ENCODE measurements at regions not wholly inside any gene's neighbourhood (a gene's known extent, or its start where the extent isn't known, plus 50 kb on each side); places are given as distances from the start of the nearest gene placed in this dataset.

DNA sequence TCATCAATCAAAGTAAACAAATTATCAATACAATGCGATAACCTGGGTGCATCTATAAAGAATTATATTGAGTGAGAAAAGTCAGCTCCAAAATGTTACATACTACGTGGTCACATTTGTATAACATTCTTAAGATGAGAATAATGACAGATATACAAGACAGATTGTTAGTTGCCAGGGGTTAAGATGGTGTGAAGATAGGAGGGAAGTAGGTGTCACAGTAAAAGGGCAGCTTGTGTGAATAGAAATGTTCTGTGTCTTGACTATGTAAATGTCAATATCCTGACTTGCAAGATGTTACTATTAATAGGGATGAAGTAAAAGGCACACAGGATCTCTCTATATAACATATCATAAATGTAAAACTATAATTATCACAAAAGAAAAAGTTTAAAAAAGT, 611.2 kb upstream of the SPRY2 start:
- Mint-ChIP-seq H3K27ac (no peak overlapping the region), H3K9me3 (no peaks in the 10 kb centered on the region; the same call in 2 of the 3 replicates), H3K36me3 (ENCODE audit: low read depth) (no peaks in the 10 kb centered on the region; the same call in 2 of the 3 replicates), H3K4me1 (no peaks in the 10 kb centered on the region), H3K4me3 (no peak overlapping the region), H3K27me3 (ENCODE audit: insufficient read depth, low read depth, poor library complexity) (no peaks in the 10 kb centered on the region)
- Histone ChIP-seq H3K36me3 (ENCODE audit: insufficient read depth) (no peaks in the 10 kb centered on the region), H3K4me1 (ENCODE audit: insufficient read depth) (no peaks in the 10 kb centered on the region), H3K27ac (ENCODE audit: low read depth) (no peak overlapping the region), H3K9me2 (ENCODE audit: insufficient read depth) (no peaks in the 10 kb centered on the region), H2AFZ (no peak overlapping the region), H3K27me3 (ENCODE audit: insufficient read depth) (no peaks in the 10 kb centered on the region), H3K4me2 (no peak overlapping the region), H3K79me2 (replicated peaks; ENCODE audit: insufficient read depth) (no peaks in the 10 kb centered on the region), H3K4me3 (no peak overlapping the region), H4K20me1 (replicated peaks; ENCODE audit: insufficient read depth) (no peaks in the 10 kb centered on the region), H3F3A (replicated peaks; ENCODE audit: low read depth) (no peaks in the 10 kb centered on the region)
- DNase-seq (ENCODE audit: low spot score) (no peak), ATAC-seq (no peak)
- TF ChIP-seq, protein P1, sequence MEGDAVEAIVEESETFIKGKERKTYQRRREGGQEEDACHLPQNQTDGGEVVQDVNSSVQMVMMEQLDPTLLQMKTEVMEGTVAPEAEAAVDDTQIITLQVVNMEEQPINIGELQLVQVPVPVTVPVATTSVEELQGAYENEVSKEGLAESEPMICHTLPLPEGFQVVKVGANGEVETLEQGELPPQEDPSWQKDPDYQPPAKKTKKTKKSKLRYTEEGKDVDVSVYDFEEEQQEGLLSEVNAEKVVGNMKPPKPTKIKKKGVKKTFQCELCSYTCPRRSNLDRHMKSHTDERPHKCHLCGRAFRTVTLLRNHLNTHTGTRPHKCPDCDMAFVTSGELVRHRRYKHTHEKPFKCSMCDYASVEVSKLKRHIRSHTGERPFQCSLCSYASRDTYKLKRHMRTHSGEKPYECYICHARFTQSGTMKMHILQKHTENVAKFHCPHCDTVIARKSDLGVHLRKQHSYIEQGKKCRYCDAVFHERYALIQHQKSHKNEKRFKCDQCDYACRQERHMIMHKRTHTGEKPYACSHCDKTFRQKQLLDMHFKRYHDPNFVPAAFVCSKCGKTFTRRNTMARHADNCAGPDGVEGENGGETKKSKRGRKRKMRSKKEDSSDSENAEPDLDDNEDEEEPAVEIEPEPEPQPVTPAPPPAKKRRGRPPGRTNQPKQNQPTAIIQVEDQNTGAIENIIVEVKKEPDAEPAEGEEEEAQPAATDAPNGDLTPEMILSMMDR (conservative IDR thresholded peaks at IDR 0.05; ENCODE audit: low read depth in 2 of 2) = no peak
- no peak for TF ChIP-seq EZH2 (IDR thresholded peaks at IDR 0.05; ENCODE audit: low read depth, unreplicated experiment)
- TF ChIP-seq, protein P2, sequence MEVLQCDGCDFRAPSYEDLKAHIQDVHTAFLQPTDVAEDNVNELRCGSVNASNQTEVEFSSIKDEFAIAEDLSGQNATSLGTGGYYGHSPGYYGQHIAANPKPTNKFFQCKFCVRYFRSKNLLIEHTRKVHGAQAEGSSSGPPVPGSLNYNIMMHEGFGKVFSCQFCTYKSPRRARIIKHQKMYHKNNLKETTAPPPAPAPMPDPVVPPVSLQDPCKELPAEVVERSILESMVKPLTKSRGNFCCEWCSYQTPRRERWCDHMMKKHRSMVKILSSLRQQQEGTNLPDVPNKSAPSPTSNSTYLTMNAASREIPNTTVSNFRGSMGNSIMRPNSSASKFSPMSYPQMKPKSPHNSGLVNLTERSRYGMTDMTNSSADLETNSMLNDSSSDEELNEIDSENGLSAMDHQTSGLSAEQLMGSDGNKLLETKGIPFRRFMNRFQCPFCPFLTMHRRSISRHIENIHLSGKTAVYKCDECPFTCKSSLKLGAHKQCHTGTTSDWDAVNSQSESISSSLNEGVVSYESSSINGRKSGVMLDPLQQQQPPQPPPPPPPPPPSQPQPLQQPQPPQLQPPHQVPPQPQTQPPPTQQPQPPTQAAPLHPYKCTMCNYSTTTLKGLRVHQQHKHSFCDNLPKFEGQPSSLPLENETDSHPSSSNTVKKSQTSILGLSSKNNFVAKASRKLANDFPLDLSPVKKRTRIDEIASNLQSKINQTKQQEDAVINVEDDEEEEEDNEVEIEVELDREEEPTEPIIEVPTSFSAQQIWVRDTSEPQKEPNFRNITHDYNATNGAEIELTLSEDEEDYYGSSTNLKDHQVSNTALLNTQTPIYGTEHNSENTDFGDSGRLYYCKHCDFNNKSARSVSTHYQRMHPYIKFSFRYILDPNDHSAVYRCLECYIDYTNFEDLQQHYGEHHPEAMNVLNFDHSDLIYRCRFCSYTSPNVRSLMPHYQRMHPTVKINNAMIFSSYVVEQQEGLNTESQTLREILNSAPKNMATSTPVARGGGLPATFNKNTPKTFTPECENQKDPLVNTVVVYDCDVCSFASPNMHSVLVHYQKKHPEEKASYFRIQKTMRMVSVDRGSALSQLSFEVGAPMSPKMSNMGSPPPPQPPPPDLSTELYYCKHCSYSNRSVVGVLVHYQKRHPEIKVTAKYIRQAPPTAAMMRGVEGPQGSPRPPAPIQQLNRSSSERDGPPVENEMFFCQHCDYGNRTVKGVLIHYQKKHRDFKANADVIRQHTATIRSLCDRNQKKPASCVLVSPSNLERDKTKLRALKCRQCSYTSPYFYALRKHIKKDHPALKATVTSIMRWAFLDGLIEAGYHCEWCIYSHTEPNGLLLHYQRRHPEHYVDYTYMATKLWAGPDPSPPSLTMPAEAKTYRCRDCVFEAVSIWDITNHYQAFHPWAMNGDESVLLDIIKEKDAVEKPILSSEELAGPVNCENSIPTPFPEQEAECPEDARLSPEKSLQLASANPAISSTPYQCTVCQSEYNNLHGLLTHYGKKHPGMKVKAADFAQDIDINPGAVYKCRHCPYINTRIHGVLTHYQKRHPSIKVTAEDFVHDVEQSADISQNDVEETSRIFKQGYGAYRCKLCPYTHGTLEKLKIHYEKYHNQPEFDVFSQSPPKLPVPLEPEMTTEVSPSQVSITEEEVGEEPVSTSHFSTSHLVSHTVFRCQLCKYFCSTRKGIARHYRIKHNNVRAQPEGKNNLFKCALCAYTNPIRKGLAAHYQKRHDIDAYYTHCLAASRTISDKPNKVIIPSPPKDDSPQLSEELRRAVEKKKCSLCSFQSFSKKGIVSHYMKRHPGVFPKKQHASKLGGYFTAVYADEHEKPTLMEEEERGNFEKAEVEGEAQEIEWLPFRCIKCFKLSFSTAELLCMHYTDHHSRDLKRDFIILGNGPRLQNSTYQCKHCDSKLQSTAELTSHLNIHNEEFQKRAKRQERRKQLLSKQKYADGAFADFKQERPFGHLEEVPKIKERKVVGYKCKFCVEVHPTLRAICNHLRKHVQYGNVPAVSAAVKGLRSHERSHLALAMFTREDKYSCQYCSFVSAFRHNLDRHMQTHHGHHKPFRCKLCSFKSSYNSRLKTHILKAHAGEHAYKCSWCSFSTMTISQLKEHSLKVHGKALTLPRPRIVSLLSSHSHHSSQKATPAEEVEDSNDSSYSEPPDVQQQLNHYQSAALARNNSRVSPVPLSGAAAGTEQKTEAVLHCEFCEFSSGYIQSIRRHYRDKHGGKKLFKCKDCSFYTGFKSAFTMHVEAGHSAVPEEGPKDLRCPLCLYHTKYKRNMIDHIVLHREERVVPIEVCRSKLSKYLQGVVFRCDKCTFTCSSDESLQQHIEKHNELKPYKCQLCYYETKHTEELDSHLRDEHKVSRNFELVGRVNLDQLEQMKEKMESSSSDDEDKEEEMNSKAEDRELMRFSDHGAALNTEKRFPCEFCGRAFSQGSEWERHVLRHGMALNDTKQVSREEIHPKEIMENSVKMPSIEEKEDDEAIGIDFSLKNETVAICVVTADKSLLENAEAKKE (CRISPR knock-in tag; IDR thresholded peaks at IDR 0.05) = no peak
- TF ChIP-seq, protein P3, sequence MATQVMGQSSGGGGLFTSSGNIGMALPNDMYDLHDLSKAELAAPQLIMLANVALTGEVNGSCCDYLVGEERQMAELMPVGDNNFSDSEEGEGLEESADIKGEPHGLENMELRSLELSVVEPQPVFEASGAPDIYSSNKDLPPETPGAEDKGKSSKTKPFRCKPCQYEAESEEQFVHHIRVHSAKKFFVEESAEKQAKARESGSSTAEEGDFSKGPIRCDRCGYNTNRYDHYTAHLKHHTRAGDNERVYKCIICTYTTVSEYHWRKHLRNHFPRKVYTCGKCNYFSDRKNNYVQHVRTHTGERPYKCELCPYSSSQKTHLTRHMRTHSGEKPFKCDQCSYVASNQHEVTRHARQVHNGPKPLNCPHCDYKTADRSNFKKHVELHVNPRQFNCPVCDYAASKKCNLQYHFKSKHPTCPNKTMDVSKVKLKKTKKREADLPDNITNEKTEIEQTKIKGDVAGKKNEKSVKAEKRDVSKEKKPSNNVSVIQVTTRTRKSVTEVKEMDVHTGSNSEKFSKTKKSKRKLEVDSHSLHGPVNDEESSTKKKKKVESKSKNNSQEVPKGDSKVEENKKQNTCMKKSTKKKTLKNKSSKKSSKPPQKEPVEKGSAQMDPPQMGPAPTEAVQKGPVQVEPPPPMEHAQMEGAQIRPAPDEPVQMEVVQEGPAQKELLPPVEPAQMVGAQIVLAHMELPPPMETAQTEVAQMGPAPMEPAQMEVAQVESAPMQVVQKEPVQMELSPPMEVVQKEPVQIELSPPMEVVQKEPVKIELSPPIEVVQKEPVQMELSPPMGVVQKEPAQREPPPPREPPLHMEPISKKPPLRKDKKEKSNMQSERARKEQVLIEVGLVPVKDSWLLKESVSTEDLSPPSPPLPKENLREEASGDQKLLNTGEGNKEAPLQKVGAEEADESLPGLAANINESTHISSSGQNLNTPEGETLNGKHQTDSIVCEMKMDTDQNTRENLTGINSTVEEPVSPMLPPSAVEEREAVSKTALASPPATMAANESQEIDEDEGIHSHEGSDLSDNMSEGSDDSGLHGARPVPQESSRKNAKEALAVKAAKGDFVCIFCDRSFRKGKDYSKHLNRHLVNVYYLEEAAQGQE (IDR thresholded peaks at IDR 0.05; ENCODE audit: unreplicated experiment) = no peak
- TF ChIP-seq STAT1 (IDR thresholded peaks at IDR 0.05; ENCODE audit: unreplicated experiment) = no peak
- no peak for TF ChIP-seq NANOG (IDR thresholded peaks at IDR 0.05; ENCODE audit: borderline replicate concordance)
- no peak for TF ChIP-seq CREB1 (CRISPR knock-in tag; IDR thresholded peaks at IDR 0.05; ENCODE audit: low read depth)
- TF ChIP-seq JUNB (IDR thresholded peaks at IDR 0.05; ENCODE audit: unreplicated experiment) = no peak
- TF ChIP-seq POLR2AphosphoS5 (IDR thresholded peaks at IDR 0.05; ENCODE audit: low read depth) = no peak
- TF ChIP-seq, protein P4, sequence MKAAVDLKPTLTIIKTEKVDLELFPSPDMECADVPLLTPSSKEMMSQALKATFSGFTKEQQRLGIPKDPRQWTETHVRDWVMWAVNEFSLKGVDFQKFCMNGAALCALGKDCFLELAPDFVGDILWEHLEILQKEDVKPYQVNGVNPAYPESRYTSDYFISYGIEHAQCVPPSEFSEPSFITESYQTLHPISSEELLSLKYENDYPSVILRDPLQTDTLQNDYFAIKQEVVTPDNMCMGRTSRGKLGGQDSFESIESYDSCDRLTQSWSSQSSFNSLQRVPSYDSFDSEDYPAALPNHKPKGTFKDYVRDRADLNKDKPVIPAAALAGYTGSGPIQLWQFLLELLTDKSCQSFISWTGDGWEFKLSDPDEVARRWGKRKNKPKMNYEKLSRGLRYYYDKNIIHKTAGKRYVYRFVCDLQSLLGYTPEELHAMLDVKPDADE (IDR thresholded peaks at IDR 0.05) = no peak
- TF ChIP-seq ZNF331 (CRISPR knock-in tag; IDR thresholded peaks at IDR 0.05; ENCODE audit: low read depth) = no peak
- no peak for TF ChIP-seq EZH2phosphoT487 (IDR thresholded peaks at IDR 0.05; ENCODE audit: unreplicated experiment)
- no peak for TF ChIP-seq ZNF114 (CRISPR knock-in tag; IDR thresholded peaks at IDR 0.05)
